Sigmoid colon (tissue), 6 donors: ENCODE measurements at regions not wholly inside any gene's neighbourhood (a gene's known extent, or its start where the extent isn't known, plus 50 kb on each side); places are given as distances from the start of the nearest gene placed in this dataset.

Experiments
- DNase-seq: peaks from one replicate; pipeline ENCODE4 v3.0.0-alpha.2; 2019
- H3K27ac ChIP-seq, 4 donors: fragments of 200-600 bp; sonication (generic); one replicate each; pipeline ENCODE4 v1.5.1; 2016 to 2019; ENCODE audit warnings: mild to moderate bottlenecking in 1 of 4
- H3K27me3 ChIP-seq, 3 donors: fragments of 200-600 bp; sonication (generic); one replicate each; pipeline ENCODE4 v1.5.1; 2019; ENCODE audit warnings: mild to moderate bottlenecking in 1 of 3
- H3K36me3 ChIP-seq, 4 donors: fragments of 200-600 bp; sonication (generic); one replicate each; pipeline ENCODE4 v1.5.1; 2016 to 2019
- H3K4me1 ChIP-seq, 4 donors: fragments of 200-600 bp; sonication (generic); one replicate each; pipeline ENCODE4 v1.5.1; 2017 to 2019
- H3K4me3 ChIP-seq, 4 donors: fragments of 200-600 bp; sonication (generic); one replicate each; pipeline ENCODE4 v1.5.1; 2017 to 2019; ENCODE audit warnings: mild to moderate bottlenecking in 2 of 4, moderate library complexity in 1 of 4
- H3K9me3 ChIP-seq, 4 donors: fragments of 200-600 bp in 3 of 4; sonication (generic) in 3 of 4; one replicate each; pipeline versions ENCODE4 v1.5.1 to v1.6.1; 2013 to 2019
- EP300 ChIP-seq, 4 donors: sonication (generic); formaldehyde crosslinking; IDR thresholded peaks; one replicate each; pipeline ENCODE4 v1.6.1; 2017; ENCODE audit warnings: antibody characterized with exemption in 4 of 4
- POLR2A ChIP-seq, 2 donors: fragments of 450-650 bp; IDR thresholded peaks; one replicate each; pipeline ENCODE4 v1.6.1; 2016; ENCODE audit warnings: antibody characterized with exemption in 2 of 2, mild to moderate bottlenecking in 2 of 2, moderate library complexity in 2 of 2
- POLR2AphosphoS5 ChIP-seq, 4 donors: sonication (generic); formaldehyde crosslinking; IDR thresholded peaks; one replicate each; pipeline ENCODE4 v1.6.1; 2017; ENCODE audit warnings: antibody characterized with exemption in 4 of 4
- WGBS, 2 donors: extraction: QIAGEN DNeasy Blood & Tissue Kit; methylation state at CpG; one replicate each; pipeline ENCODE4 v1.1.7; 2013; 5-methylcytosine and 5-hydroxymethylcytosine counted together
- intact Hi-C: fragments of 100-400 bp; cut with DNase I; formaldehyde crosslinking; loops from one replicate; pipeline ENCODE4 v1.15.1; 2023
- TF ChIP-seq, protein P1 (sequence below), 4 experiments: fragments of 450-650 bp in 3 of 4; fragments of 200-600 bp in 1 of 4; IDR thresholded peaks; one replicate each; pipeline ENCODE4 v1.5.1; 2016 to 2019; ENCODE audit warnings: antibody characterized with exemption in 4 of 4, mild to moderate bottlenecking in 3 of 4, moderate library complexity in 2 of 4
- donor health status: healthy with polysubstance abuse.
- donor health status: healthy.

GRCh38 chr16:54402270-54402669 is 115.7 kb upstream of the IRX3 start:
- Histone ChIP-seq H3K36me3 (no peaks in the 10 kb centered on the region), H3K9me3 (no peaks in the 10 kb centered on the region), H3K4me1 (no peaks in the 10 kb centered on the region), H3K4me3 (no peak overlapping the region), H3K27me3 (no peaks in the 10 kb centered on the region), H3K27ac (no peak overlapping the region)
- no peak for DNase-seq
- intact Hi-C loops = no loop called here
- no peak for TF ChIP-seq POLR2A (IDR thresholded peaks at IDR 0.05)
- TF ChIP-seq, protein P1, sequence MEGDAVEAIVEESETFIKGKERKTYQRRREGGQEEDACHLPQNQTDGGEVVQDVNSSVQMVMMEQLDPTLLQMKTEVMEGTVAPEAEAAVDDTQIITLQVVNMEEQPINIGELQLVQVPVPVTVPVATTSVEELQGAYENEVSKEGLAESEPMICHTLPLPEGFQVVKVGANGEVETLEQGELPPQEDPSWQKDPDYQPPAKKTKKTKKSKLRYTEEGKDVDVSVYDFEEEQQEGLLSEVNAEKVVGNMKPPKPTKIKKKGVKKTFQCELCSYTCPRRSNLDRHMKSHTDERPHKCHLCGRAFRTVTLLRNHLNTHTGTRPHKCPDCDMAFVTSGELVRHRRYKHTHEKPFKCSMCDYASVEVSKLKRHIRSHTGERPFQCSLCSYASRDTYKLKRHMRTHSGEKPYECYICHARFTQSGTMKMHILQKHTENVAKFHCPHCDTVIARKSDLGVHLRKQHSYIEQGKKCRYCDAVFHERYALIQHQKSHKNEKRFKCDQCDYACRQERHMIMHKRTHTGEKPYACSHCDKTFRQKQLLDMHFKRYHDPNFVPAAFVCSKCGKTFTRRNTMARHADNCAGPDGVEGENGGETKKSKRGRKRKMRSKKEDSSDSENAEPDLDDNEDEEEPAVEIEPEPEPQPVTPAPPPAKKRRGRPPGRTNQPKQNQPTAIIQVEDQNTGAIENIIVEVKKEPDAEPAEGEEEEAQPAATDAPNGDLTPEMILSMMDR (IDR thresholded peaks at IDR 0.05) = no peak
- TF ChIP-seq POLR2AphosphoS5 (IDR thresholded peaks at IDR 0.05) = no peak
- no peak for TF ChIP-seq EP300 (IDR thresholded peaks at IDR 0.05)
- WGBS, 2 donors = 71 to 72% methylated on average over 4 of the region's 4 CpGs

GRCh38 chr16:54400261-54400660 is 113.7 kb upstream of the IRX3 start:
- 65 to 75% methylated on average over 5 of the region's 5 CpGs for WGBS, 2 donors
- intact Hi-C loops = no loop called here
- Histone ChIP-seq H3K36me3 (no peaks in the 10 kb centered on the region), H3K27me3 (no peaks in the 10 kb centered on the region), H3K27ac (no peak overlapping the region), H3K9me3 (no peaks in the 10 kb centered on the region), H3K4me1 (no peaks in the 10 kb centered on the region), H3K4me3 (no peak overlapping the region)
- no peak for TF ChIP-seq POLR2AphosphoS5 (IDR thresholded peaks at IDR 0.05)
- no peak for TF ChIP-seq POLR2A (IDR thresholded peaks at IDR 0.05)
- TF ChIP-seq, protein P1 (IDR thresholded peaks at IDR 0.05) = no peak
- TF ChIP-seq EP300 (IDR thresholded peaks at IDR 0.05) = no peak
- no peak for DNase-seq

DNA sequence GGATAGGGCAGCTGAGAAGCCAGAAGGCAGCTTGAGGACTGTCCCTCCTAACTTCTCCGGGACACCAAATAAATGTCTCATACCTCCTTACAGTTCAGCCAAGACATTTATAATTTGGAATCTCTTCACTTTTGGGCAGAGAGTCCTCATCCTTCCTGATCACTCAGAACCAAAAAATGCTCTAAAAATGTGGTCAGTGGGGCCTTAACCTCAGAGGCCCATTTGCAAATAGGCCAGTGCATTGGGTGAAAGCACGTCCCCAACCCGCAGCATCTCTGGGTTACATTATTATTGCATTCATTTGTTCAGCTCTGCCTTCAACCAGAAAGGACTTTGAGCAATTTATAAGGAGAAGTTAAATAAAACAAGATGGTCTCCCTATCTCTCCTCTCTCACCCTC is 112.4 kb upstream of the IRX3 start:
- intact Hi-C loops = no loop called here
- 89 to 95% methylated on average over 3 of the region's 3 CpGs for WGBS, 2 donors

GRCh38 chr16:54397838-54398237 is 111.3 kb upstream of the IRX3 start:
- TF ChIP-seq EP300 (IDR thresholded peaks at IDR 0.05) (no peak), POLR2A (IDR thresholded peaks at IDR 0.05) (no peak), POLR2AphosphoS5 (IDR thresholded peaks at IDR 0.05) (no peak)
- TF ChIP-seq, protein P1 (IDR thresholded peaks at IDR 0.05) = no peak
- Histone ChIP-seq H3K4me1 (no peaks in the 10 kb centered on the region), H3K27ac (no peak overlapping the region), H3K4me3 (no peak overlapping the region), H3K27me3 (no peaks in the 10 kb centered on the region), H3K36me3 (no peaks in the 10 kb centered on the region), H3K9me3 (no peaks in the 10 kb centered on the region)
- DNase-seq = no peak
- intact Hi-C loops = no loop called here
- WGBS, 2 donors = 59 to 67% methylated on average over 3 of the region's 3 CpGs

More for the DNA sequence above, 112.4 kb upstream of the IRX3 start:
- TF ChIP-seq POLR2A (IDR thresholded peaks at IDR 0.05) (no peak), POLR2AphosphoS5 (IDR thresholded peaks at IDR 0.05) (no peak), EP300 (IDR thresholded peaks at IDR 0.05) (no peak)
- TF ChIP-seq, protein P1 (IDR thresholded peaks at IDR 0.05) = no peak
- no peaks in the 10 kb centered on the region for H3K9me3 ChIP-seq
- no peaks in the 10 kb centered on the region for H3K27me3 ChIP-seq
- H3K4me3 ChIP-seq = no peak overlapping the region
- no peaks in the 10 kb centered on the region for H3K4me1 ChIP-seq
- no peak for DNase-seq
- no peaks in the 10 kb centered on the region for H3K36me3 ChIP-seq
- no peak overlapping the region for H3K27ac ChIP-seq

DNA sequence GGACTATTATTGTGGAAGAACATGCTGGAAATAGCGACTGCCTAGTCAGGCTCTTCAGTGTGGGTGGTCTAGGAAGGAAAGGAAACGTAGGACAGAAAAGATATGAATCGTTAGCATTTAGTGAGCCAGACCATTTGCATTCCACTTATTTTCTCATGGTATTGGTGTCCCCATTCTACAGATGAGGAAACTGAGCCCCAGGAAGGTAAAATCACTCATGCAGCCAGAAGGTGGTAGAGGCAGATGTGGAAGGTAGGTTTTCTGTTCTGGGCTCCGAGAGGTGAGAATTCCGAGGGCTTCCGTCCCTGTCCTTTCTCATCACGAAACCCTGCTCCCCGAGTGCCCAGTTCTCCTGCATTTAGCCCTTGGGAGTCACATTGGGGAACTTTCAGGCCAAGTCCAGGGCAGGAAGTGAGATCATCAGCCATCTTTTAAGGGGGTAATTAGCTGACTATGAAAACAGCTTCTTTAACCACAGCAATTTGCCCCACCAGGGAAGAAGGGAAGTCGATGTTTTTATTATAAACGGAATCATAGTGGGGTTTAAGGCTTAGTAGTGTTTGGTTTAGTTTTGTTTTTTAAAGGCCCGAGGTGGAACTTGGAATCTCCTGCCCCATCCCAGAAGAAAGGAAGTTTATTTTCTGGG is 110.7 kb upstream of the IRX3 start:
- no peak overlapping the region for H3K27ac ChIP-seq
- H3K27me3 ChIP-seq = peaks cover 0 to 3% (median 0%) of the 10 kb centered on the region in 3 donors
- no peak for TF ChIP-seq POLR2A (IDR thresholded peaks at IDR 0.05)
- TF ChIP-seq POLR2AphosphoS5 (IDR thresholded peaks at IDR 0.05) = no peak
- TF ChIP-seq, protein P1 (IDR thresholded peaks at IDR 0.05) = no peak
- TF ChIP-seq EP300 (IDR thresholded peaks at IDR 0.05) = no peak
- intact Hi-C loops = no loop called here
- no peaks in the 10 kb centered on the region for H3K36me3 ChIP-seq
- 72 to 77% methylated on average over 11 of the region's 11 CpGs for WGBS, 2 donors
- H3K4me1 ChIP-seq = no peaks in the 10 kb centered on the region
- H3K4me3 ChIP-seq = no peak overlapping the region
- DNase-seq = no peak
- no peaks in the 10 kb centered on the region for H3K9me3 ChIP-seq
